ENCODE measurements at regions not wholly inside any gene's neighbourhood (a gene's known extent, or its start where the extent isn't known, plus 50 kb on each side); places are given as distances from the start of the nearest gene placed in this dataset.

DNA sequence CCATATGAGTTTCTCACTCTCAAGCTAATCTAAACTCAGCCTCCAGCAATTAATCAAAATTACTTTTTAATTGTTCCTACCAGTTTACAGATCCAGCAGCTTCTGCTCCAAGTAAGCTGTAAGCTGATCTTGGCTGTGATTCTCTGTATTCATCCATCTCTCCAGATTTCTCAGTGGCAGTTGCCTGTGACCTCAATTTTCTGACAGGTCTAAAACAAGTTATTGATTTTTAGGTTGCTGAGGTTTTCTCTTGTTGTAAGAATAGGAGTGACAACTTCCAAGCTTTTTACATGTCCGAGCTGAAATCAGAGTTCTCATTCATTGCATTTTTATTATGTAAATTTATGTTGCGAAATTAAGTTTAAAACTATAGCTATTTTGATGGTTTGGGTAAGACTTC lies 1044.4 kb downstream of the PLA2G4A start:
- 82 to 85% methylated on average over 2 of the region's 2 CpGs for WGBS, 2 donors
- TF ChIP-seq, protein P1, sequence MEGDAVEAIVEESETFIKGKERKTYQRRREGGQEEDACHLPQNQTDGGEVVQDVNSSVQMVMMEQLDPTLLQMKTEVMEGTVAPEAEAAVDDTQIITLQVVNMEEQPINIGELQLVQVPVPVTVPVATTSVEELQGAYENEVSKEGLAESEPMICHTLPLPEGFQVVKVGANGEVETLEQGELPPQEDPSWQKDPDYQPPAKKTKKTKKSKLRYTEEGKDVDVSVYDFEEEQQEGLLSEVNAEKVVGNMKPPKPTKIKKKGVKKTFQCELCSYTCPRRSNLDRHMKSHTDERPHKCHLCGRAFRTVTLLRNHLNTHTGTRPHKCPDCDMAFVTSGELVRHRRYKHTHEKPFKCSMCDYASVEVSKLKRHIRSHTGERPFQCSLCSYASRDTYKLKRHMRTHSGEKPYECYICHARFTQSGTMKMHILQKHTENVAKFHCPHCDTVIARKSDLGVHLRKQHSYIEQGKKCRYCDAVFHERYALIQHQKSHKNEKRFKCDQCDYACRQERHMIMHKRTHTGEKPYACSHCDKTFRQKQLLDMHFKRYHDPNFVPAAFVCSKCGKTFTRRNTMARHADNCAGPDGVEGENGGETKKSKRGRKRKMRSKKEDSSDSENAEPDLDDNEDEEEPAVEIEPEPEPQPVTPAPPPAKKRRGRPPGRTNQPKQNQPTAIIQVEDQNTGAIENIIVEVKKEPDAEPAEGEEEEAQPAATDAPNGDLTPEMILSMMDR (IDR thresholded peaks at IDR 0.05), result no peak
- TF ChIP-seq POLR2A (IDR thresholded peaks at IDR 0.05), result no peak
- intact Hi-C loops (cut with DNase I; ENCODE audit: low total_unique reads), result no loop called here
- DNase-seq (ENCODE audit: low spot score in 2 of 2), result no peak
- H3K4me3 ChIP-seq (ENCODE audit: low read depth, poor library complexity, severe bottlenecking), result no peak overlapping the region

DNA sequence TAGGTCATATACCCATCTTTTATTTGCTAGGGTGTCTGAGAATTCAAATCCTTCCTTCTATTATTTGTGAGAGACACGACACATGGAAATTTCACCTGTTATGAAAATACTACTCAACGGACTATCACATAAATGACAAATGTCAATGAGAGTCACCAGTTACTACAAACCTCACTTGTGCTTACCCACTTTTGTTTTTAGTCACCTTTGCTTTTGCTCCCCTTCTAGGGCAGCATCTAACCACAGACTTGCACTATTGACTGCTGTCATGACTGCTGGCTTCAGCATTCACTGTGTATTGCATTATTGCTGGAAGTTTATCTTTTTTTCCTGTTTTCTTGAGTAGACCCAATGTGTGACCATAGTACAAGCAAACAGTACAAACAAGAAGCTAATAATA lies 1048.0 kb downstream of the PLA2G4A start:
- no peak overlapping the region for H3K4me3 ChIP-seq (ENCODE audit: low read depth, poor library complexity, severe bottlenecking)
- intact Hi-C loops (cut with DNase I; ENCODE audit: low total_unique reads), result no loop called here
- WGBS, 2 donors, result 87 to 94% methylated on average over 2 of the region's 2 CpGs
- DNase-seq (ENCODE audit: low spot score in 2 of 2), result no peak
- TF ChIP-seq, protein P1 (IDR thresholded peaks at IDR 0.05), result no peak
- TF ChIP-seq POLR2A (IDR thresholded peaks at IDR 0.05), result no peak

DNA sequence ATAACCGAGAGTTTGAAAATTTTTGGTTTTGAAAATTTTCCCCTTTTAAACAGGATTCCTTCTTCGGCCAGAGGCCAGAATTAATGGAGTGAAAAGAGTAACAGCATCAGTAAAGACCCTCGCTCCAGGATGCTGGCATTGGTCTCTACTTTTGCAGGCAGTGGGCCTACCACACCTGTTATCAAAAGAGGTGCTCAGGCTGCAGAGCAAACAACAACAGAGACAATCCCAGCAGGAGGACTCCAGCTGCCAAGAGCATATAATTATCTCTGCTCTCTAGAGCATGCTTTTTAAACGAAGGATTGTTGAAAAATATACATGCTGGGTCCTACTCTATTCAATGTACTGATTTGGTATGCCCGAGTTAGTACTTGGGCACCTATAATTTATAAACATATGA lies 1048.5 kb downstream of the PLA2G4A start:
- WGBS, 2 donors, result 70 to 71% methylated on average over 5 of the region's 5 CpGs
- intact Hi-C loops (cut with DNase I; ENCODE audit: low total_unique reads), result no loop called here
- no peak for DNase-seq (ENCODE audit: low spot score in 2 of 2)
- TF ChIP-seq POLR2A (IDR thresholded peaks at IDR 0.05), result no peak
- TF ChIP-seq, protein P1 (IDR thresholded peaks at IDR 0.05), result no peak
- no peak overlapping the region for H3K4me3 ChIP-seq (ENCODE audit: low read depth, poor library complexity, severe bottlenecking)

DNA sequence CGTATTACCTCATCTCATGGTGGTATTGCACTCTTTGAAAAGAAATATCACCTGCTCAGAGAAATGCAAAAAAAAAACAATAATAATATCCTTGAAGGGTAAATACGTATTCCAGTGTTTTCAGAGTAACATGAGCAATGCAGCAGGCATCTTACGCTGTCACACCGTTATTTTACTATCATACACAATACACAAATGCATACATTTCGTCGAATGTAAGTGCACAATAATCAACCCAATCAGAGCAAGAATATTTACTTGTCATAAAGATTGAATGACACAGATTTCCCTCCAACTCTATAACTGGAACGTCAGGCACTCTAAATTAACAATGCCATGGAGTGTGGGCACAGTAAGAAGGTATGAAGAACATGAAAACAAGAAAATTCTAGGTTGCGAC lies 1050.1 kb downstream of the PLA2G4A start:
- no peak for DNase-seq (ENCODE audit: low spot score in 2 of 2)
- no peak overlapping the region for H3K4me3 ChIP-seq (ENCODE audit: low read depth, poor library complexity, severe bottlenecking)
- WGBS, 2 donors, result 79 to 87% methylated on average over 8 of the region's 8 CpGs
- intact Hi-C loops (cut with DNase I; ENCODE audit: low total_unique reads), result no loop called here
- TF ChIP-seq, protein P1 (IDR thresholded peaks at IDR 0.05), result no peak
- TF ChIP-seq POLR2A (IDR thresholded peaks at IDR 0.05), result no peak

DNA sequence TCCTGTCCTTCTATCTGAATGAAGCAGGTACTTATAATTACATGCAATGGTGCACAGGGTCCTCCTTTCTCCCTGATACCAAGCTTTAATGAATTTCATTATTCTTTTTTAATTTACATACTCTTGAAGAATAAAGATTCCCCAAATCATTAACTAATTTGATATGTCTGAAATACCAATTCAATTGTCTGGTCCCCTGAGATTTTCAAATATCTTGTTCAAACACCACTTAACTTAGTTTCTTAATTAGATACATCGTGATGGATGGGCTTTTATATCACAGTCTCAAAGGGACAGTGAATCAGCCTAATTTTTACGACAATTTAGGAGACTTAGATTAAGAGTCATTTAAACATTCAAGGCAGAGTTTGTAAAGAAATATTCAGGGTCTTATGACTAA lies 1054.6 kb downstream of the PLA2G4A start:
- TF ChIP-seq POLR2A (IDR thresholded peaks at IDR 0.05), result no peak
- TF ChIP-seq, protein P1 (IDR thresholded peaks at IDR 0.05), result no peak
- intact Hi-C loops (cut with DNase I; ENCODE audit: low total_unique reads), result no loop called here
- DNase-seq (ENCODE audit: low spot score in 2 of 2), result no peak
- WGBS, 2 donors, result 84 to 89% methylated on average over 2 of the region's 2 CpGs
- no peak overlapping the region for H3K4me3 ChIP-seq (ENCODE audit: low read depth, poor library complexity, severe bottlenecking)

DNA sequence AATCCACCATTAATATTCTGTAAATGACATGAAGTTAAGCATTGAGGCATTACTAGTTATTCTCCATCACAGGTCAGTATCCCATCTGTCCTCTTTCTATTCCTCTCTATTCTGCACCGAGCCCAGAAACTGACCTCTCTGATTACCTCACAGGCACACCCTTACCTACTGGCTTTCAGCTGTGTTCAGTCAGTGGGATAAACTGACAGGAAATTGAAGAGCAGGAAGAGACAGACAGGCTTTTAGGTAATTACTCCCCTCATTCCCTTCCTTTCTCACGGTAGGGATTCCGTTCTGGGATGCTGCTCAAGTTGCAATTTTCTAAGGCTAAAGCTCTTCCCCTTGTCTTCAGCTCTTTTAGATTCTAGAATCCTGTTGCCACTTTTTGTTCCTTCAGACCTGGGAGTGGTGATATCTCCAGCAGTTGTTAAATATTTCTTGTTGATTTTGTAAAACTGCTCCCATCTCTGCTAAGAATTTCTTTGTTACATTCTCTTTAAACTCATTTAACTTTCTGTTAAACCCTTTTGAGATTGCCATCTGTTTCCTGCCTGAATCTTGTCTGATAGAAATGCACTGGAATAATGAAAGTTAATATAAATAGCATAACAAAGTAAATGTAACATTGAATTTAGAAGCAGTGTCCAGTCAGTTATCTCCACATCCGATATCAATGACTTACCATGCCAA lies 1063.4 kb downstream of the PLA2G4A start:
- no peak for TF ChIP-seq POLR2A (IDR thresholded peaks at IDR 0.05)
- TF ChIP-seq, protein P1 (IDR thresholded peaks at IDR 0.05), result no peak
- intact Hi-C loops (cut with DNase I; ENCODE audit: low total_unique reads), result no loop called here
- WGBS, 2 donors, result 41 to 47% methylated on average over 4 of the region's 4 CpGs
- no peak overlapping the region for H3K4me3 ChIP-seq (ENCODE audit: low read depth, poor library complexity, severe bottlenecking)
- DNase-seq (ENCODE audit: low spot score in 2 of 2), result no peak
